CD14-positive monocyte (primary cell): ENCODE measurements at regions not wholly inside any gene's neighbourhood (a gene's known extent, or its start where the extent isn't known, plus 50 kb on each side); places are given as distances from the start of the nearest gene placed in this dataset.

ENCODE experiments used
- DNase-seq, 3 donors: peaks; one replicate each; pipeline ENCODE4 v3.0.0-alpha.2; 2011 to 2022
- H2AFZ ChIP-seq: 2 replicates; pipeline ENCODE4 v1.6.0; 2012; ENCODE audit warnings: mild to moderate bottlenecking, low read depth, low read length, inconsistent platforms; ENCODE audit not compliant: insufficient read depth, poor library complexity, severe bottlenecking
- H3K27ac ChIP-seq, 2 donors: 1 replicate in 1 of 2; 2 replicates in 1 of 2; pipeline ENCODE4 v1.5.1; 2012 to 2013; ENCODE audit warnings: low read length in 2 of 2, control low read depth in 1 of 2, inconsistent platforms in 1 of 2, low read depth in 1 of 2, mild to moderate bottlenecking in 1 of 2
- H3K27me3 ChIP-seq, 2 donors: one replicate each; pipeline versions ENCODE4 v1.6.0 to v1.6.1; 2011 to 2013; ENCODE audit warnings: low read length in 2 of 2; ENCODE audit not compliant: control insufficient read depth in 2 of 2, insufficient read depth in 2 of 2
- H3K36me3 ChIP-seq, 2 donors: replicated peaks in 1 of 2; 1 replicate in 1 of 2; 2 replicates in 1 of 2; pipeline versions ENCODE4 v1.5.1 to v1.6.1; 2012 to 2013; ENCODE audit warnings: low read length in 2 of 2, control low read depth in 1 of 2, inconsistent platforms in 1 of 2, mild to moderate bottlenecking in 1 of 2; ENCODE audit not compliant: insufficient read depth in 2 of 2, control insufficient read depth in 1 of 2
- H3K4me1 ChIP-seq, 2 donors: 1 replicate in 1 of 2; 2 replicates in 1 of 2; pipeline versions ENCODE4 v1.5.1 to v1.6.1; 2012 to 2013; ENCODE audit warnings: low read length in 2 of 2, control low read depth in 1 of 2, inconsistent platforms in 1 of 2, mild to moderate bottlenecking in 1 of 2, moderate library complexity in 1 of 2; ENCODE audit not compliant: insufficient read depth in 2 of 2, control insufficient read depth in 1 of 2
- H3K4me2 ChIP-seq: replicated peaks from 2 replicates; pipeline ENCODE3; 2012; ENCODE audit warnings: low read length, moderate library complexity, mild to moderate bottlenecking; ENCODE audit not compliant: poor library complexity, severe bottlenecking; ENCODE audit errors: extremely low read depth
- H3K4me3 ChIP-seq, 3 experiments: fragments of 200-600 bp in 1 of 3; sonication (generic) in 1 of 3; replicated peaks in 1 of 3; 1 replicate in 2 of 3; 2 replicates in 1 of 3; pipeline ENCODE4 v1.5.1; 2011 to 2013; ENCODE audit warnings: low read length in 3 of 3, mild to moderate bottlenecking in 3 of 3, control low read depth in 2 of 3, low read depth in 2 of 3, inconsistent platforms in 1 of 3, moderate library complexity in 1 of 3
- H3K79me2 ChIP-seq: 2 replicates; pipeline ENCODE4 v1.6.0; 2012; ENCODE audit warnings: mild to moderate bottlenecking, control low read depth, inconsistent platforms, low read length, moderate library complexity; ENCODE audit not compliant: insufficient read depth
- H3K9ac ChIP-seq: 2 replicates; pipeline ENCODE4 v1.6.0; 2017; ENCODE audit warnings: low read length, mild to moderate bottlenecking; ENCODE audit not compliant: insufficient read depth, poor library complexity, severe bottlenecking
- H3K9me3 ChIP-seq, 2 donors: replicated peaks in 1 of 2; 1 replicate in 1 of 2; 2 replicates in 1 of 2; pipeline versions ENCODE4 v1.5.1 to v1.6.1; 2012 to 2013; ENCODE audit warnings: low read length in 2 of 2, control low read depth in 1 of 2; ENCODE audit not compliant: control insufficient read depth in 1 of 2, insufficient read depth in 1 of 2
- H4K20me1 ChIP-seq: 2 replicates; pipeline ENCODE4 v1.6.0; 2012; ENCODE audit warnings: mild to moderate bottlenecking, low read length, control low read depth, moderate library complexity; ENCODE audit not compliant: insufficient read depth
- H3K27ac Mint-ChIP-seq, 7 donors: one replicate each; pipeline ENCODE4 v1.8.0; 2020; ENCODE audit warnings: mild to moderate bottlenecking in 7 of 7, mixed read lengths in 7 of 7, moderate library complexity in 6 of 7, inconsistent platforms in 2 of 7
- H3K27me3 Mint-ChIP-seq, 3 donors: one replicate each; pipeline ENCODE4 v1.8.0; 2021 to 2022; ENCODE audit warnings: low read depth in 3 of 3, mild to moderate bottlenecking in 3 of 3, mixed read lengths in 3 of 3, moderate library complexity in 3 of 3, inconsistent platforms in 1 of 3
- H3K36me3 Mint-ChIP-seq, 2 donors: one replicate each; pipeline ENCODE4 v1.8.0; 2020; ENCODE audit warnings: mixed read lengths in 2 of 2, inconsistent platforms in 1 of 2, mild to moderate bottlenecking in 1 of 2
- H3K4me1 Mint-ChIP-seq: one replicate; pipeline ENCODE4 v1.8.0; 2020; ENCODE audit warnings: mild to moderate bottlenecking, mixed read lengths
- H3K4me3 Mint-ChIP-seq, 2 donors: one replicate each; pipeline ENCODE4 v1.8.0; 2020; ENCODE audit warnings: mild to moderate bottlenecking in 2 of 2, mixed read lengths in 2 of 2, moderate library complexity in 1 of 2
- H3K9me3 Mint-ChIP-seq, 7 donors: one replicate each; pipeline ENCODE4 v1.8.0; 2020 to 2022; ENCODE audit warnings: mixed read lengths in 7 of 7, mild to moderate bottlenecking in 6 of 7, moderate library complexity in 6 of 7, inconsistent platforms in 2 of 7
- WGBS: methylation state at CpG from one replicate; pipeline ENCODE4 v1.1.5; 2013; ENCODE audit warnings: missing lambda C conversion rate; ENCODE audit not compliant: insufficient coverage; 5-methylcytosine and 5-hydroxymethylcytosine counted together
- intact Hi-C, 2 donors: fragments of 100-400 bp; cut with micrococcal nuclease; formaldehyde crosslinking; loops; one replicate each; pipeline versions ENCODE4 v1.15.0 to v1.15.1; 2023
- TF ChIP-seq, protein P1 (sequence below): fragments of 200-600 bp; IDR thresholded peaks from one replicate; pipeline ENCODE4 v1.8.0; 2022; ENCODE audit warnings: antibody characterized with exemption, mild to moderate bottlenecking

DNA sequence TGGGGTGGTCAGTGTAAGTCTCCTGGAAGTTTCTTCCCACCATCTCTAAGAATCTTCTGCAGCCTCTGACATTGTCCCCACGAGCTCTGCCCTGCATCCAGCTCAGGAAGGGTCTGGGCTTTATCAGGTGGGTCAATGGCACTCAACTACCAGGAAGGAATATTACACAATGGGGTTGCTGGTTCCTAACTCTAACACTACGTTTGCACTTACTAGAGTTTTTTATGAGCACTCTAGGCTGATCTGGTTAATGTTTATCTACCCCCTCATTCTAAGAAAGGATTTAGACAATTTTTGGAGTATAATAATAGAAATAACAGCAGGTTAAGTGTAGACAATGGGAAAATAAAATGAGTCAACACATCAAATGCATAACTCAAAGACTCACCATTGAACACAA, 411.1 kb upstream of the RGMA start:
- H3K4me3 Mint-ChIP-seq, result no peak overlapping the region
- H2AFZ ChIP-seq, result no peak overlapping the region
- peaks cover 0 to 7% (median 0%) of the 10 kb centered on the region in 7 donors for H3K9me3 Mint-ChIP-seq
- H3K27me3 Mint-ChIP-seq, result peaks cover 0 to 2% (median 2%) of the 10 kb centered on the region in 3 donors
- H3K27me3 ChIP-seq, result no peaks in the 10 kb centered on the region
- no peaks in the 10 kb centered on the region for H3K4me1 ChIP-seq
- TF ChIP-seq, protein P1, sequence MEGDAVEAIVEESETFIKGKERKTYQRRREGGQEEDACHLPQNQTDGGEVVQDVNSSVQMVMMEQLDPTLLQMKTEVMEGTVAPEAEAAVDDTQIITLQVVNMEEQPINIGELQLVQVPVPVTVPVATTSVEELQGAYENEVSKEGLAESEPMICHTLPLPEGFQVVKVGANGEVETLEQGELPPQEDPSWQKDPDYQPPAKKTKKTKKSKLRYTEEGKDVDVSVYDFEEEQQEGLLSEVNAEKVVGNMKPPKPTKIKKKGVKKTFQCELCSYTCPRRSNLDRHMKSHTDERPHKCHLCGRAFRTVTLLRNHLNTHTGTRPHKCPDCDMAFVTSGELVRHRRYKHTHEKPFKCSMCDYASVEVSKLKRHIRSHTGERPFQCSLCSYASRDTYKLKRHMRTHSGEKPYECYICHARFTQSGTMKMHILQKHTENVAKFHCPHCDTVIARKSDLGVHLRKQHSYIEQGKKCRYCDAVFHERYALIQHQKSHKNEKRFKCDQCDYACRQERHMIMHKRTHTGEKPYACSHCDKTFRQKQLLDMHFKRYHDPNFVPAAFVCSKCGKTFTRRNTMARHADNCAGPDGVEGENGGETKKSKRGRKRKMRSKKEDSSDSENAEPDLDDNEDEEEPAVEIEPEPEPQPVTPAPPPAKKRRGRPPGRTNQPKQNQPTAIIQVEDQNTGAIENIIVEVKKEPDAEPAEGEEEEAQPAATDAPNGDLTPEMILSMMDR, result no peak
- no peaks in the 10 kb centered on the region for H3K36me3 ChIP-seq
- no peaks in the 10 kb centered on the region for H3K4me1 Mint-ChIP-seq
- H3K4me2 ChIP-seq, result no peak overlapping the region
- H3K9me3 ChIP-seq, result no peaks in the 10 kb centered on the region
- H3K79me2 ChIP-seq, result no peaks in the 10 kb centered on the region
- H3K27ac Mint-ChIP-seq, result no peak overlapping the region
- H3K4me3 ChIP-seq, result no peak overlapping the region
- no peak for DNase-seq
- H4K20me1 ChIP-seq, result no peaks in the 10 kb centered on the region
- WGBS, result no CpG with 5 or more reads among the region's 2 CpGs
- H3K27ac ChIP-seq, result no peak overlapping the region
- intact Hi-C loops, result no loop called here
- no peak overlapping the region for H3K9ac ChIP-seq
- H3K36me3 Mint-ChIP-seq, result no peaks in the 10 kb centered on the region

DNA sequence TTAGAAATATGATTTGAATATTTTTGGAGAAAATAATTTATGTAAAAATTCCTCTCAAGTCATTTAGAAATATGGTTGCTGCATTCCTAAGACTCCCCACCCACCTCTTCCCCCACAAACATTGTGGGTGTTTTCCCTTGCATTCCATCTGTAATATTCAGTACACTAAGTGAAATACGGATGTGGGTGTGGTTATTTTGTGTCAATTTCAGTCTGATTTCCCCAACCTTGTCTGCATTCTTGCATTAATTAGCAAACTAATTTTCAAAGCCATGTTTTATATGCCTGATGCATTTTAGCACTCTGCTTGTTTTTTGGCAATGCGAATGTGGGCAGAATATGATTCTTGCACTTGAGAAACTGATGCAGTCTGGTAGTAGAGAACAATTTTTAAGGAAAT, 408.3 kb upstream of the RGMA start:
- Histone ChIP-seq H3K36me3 (no peaks in the 10 kb centered on the region), H3K4me3 (no peak overlapping the region), H3K27ac (no peak overlapping the region), H3K9ac (no peak overlapping the region), H3K4me1 (no peaks in the 10 kb centered on the region), H3K79me2 (no peaks in the 10 kb centered on the region), H3K9me3 (no peaks in the 10 kb centered on the region), H2AFZ (no peak overlapping the region), H3K4me2 (no peak overlapping the region), H4K20me1 (no peaks in the 10 kb centered on the region), H3K27me3 (no peaks in the 10 kb centered on the region)
- TF ChIP-seq, protein P1, result no peak
- no CpG with 5 or more reads among the region's 2 CpGs for WGBS
- peaks cover 0 to 2% (median 2%) of the 10 kb centered on the region in 3 donors for H3K27me3 Mint-ChIP-seq
- no peaks in the 10 kb centered on the region for H3K36me3 Mint-ChIP-seq
- DNase-seq, result no peak
- H3K9me3 Mint-ChIP-seq, result peaks cover 0 to 2% (median 0%) of the 10 kb centered on the region in 7 donors
- H3K4me1 Mint-ChIP-seq, result no peaks in the 10 kb centered on the region
- intact Hi-C loops, result no loop called here
- H3K27ac Mint-ChIP-seq, result no peak overlapping the region
- no peak overlapping the region for H3K4me3 Mint-ChIP-seq
